ENCODE measurements at regions not wholly inside any gene's neighbourhood (a gene's known extent, or its start where the extent isn't known, plus 50 kb on each side); places are given as distances from the start of the nearest gene placed in this dataset.

DNA sequence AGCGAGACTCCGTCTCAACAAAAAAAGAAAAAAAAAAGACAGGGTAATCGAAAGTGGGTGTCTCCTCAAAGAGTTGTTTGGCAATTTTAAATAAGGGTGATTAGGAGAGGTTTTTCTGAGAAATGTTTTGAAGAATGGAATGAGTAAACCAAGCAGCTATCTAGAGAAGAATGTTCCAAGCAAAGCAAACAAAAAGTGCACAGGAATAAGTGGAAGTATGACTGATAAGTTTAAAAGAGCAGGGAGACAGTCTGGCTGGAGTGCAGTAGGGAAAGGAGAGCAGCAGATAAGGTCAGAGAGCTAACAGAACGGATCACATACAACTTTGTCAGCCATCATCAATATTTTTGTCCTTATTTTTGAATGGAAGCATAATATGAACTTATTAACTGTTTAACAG, 853.5 kb downstream of the TUSC7 start:
- no peak for ATAC-seq
- TF ChIP-seq, protein P1, sequence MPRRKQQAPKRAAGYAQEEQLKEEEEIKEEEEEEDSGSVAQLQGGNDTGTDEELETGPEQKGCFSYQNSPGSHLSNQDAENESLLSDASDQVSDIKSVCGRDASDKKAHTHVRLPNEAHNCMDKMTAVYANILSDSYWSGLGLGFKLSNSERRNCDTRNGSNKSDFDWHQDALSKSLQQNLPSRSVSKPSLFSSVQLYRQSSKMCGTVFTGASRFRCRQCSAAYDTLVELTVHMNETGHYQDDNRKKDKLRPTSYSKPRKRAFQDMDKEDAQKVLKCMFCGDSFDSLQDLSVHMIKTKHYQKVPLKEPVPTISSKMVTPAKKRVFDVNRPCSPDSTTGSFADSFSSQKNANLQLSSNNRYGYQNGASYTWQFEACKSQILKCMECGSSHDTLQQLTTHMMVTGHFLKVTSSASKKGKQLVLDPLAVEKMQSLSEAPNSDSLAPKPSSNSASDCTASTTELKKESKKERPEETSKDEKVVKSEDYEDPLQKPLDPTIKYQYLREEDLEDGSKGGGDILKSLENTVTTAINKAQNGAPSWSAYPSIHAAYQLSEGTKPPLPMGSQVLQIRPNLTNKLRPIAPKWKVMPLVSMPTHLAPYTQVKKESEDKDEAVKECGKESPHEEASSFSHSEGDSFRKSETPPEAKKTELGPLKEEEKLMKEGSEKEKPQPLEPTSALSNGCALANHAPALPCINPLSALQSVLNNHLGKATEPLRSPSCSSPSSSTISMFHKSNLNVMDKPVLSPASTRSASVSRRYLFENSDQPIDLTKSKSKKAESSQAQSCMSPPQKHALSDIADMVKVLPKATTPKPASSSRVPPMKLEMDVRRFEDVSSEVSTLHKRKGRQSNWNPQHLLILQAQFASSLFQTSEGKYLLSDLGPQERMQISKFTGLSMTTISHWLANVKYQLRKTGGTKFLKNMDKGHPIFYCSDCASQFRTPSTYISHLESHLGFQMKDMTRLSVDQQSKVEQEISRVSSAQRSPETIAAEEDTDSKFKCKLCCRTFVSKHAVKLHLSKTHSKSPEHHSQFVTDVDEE (CRISPR knock-in tag; IDR thresholded peaks at IDR 0.05): no peak
- TF ChIP-seq SNAI2 (CRISPR knock-in tag; IDR thresholded peaks at IDR 0.05): no peak
- TF ChIP-seq TOX (CRISPR knock-in tag; IDR thresholded peaks at IDR 0.05; ENCODE audit: borderline replicate concordance): no peak
- TF ChIP-seq CSDC2 (CRISPR knock-in tag; IDR thresholded peaks at IDR 0.05): no peak
- TF ChIP-seq, protein P2, sequence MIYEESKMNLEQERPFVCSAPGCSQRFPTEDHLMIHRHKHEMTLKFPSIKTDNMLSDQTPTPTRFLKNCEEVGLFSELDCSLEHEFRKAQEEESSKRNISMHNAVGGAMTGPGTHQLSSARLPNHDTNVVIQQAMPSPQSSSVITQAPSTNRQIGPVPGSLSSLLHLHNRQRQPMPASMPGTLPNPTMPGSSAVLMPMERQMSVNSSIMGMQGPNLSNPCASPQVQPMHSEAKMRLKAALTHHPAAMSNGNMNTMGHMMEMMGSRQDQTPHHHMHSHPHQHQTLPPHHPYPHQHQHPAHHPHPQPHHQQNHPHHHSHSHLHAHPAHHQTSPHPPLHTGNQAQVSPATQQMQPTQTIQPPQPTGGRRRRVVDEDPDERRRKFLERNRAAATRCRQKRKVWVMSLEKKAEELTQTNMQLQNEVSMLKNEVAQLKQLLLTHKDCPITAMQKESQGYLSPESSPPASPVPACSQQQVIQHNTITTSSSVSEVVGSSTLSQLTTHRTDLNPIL (CRISPR knock-in tag; IDR thresholded peaks at IDR 0.05; ENCODE audit: low read depth): no peak
- TF ChIP-seq ESRRG (CRISPR knock-in tag; IDR thresholded peaks at IDR 0.05): no peak
- TF ChIP-seq ZNF70 (CRISPR knock-in tag; IDR thresholded peaks at IDR 0.05): no peak
- TF ChIP-seq ARNTL (CRISPR knock-in tag; IDR thresholded peaks at IDR 0.05; ENCODE audit: borderline replicate concordance, low read depth): no peak
- TF ChIP-seq ZC3H10 (CRISPR knock-in tag; IDR thresholded peaks at IDR 0.05): no peak
- TF ChIP-seq GLIS3 (CRISPR knock-in tag; IDR thresholded peaks at IDR 0.05): no peak
- TF ChIP-seq ZFP3 (CRISPR knock-in tag; IDR thresholded peaks at IDR 0.05): no peak

DNA sequence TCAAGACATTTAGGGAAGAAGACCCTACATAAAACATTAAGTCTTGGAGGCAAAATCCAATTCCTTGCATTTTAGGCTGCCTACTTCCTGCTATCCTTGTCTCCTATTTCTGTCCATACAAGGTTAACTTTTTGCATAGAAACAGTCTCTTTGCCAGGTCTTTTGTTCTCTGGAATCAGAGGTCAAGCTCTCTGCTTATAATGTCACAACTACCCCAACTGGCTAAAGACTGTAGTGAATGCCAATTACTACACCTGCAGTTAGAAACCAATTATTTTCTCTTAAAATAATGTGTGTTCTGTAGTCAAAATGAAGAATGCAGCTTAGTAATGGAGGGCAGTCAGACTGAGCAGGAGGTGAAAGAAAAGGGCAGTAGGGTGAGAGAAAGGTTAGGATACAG, 856.2 kb downstream of the TUSC7 start:
- no peak for ATAC-seq
- no peak for TF ChIP-seq CSDC2 (CRISPR knock-in tag; IDR thresholded peaks at IDR 0.05)
- TF ChIP-seq BACH2 (CRISPR knock-in tag; IDR thresholded peaks at IDR 0.05; ENCODE audit: borderline replicate concordance): no peak
- TF ChIP-seq RARB (CRISPR knock-in tag; IDR thresholded peaks at IDR 0.05): no peak
- TF ChIP-seq, protein P2 (CRISPR knock-in tag; IDR thresholded peaks at IDR 0.05; ENCODE audit: low read depth): no peak
- TF ChIP-seq PPARA (CRISPR knock-in tag; IDR thresholded peaks at IDR 0.05; ENCODE audit: borderline replicate concordance): no peak
- TF ChIP-seq GLIS3 (CRISPR knock-in tag; IDR thresholded peaks at IDR 0.05): no peak
- TF ChIP-seq, protein P3, sequence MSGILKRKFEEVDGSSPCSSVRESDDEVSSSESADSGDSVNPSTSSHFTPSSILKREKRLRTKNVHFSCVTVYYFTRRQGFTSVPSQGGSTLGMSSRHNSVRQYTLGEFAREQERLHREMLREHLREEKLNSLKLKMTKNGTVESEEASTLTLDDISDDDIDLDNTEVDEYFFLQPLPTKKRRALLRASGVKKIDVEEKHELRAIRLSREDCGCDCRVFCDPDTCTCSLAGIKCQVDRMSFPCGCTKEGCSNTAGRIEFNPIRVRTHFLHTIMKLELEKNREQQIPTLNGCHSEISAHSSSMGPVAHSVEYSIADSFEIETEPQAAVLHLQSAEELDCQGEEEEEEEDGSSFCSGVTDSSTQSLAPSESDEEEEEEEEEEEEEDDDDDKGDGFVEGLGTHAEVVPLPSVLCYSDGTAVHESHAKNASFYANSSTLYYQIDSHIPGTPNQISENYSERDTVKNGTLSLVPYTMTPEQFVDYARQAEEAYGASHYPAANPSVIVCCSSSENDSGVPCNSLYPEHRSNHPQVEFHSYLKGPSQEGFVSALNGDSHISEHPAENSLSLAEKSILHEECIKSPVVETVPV (CRISPR knock-in tag; IDR thresholded peaks at IDR 0.05): no peak
- no peak for TF ChIP-seq OSR1 (CRISPR knock-in tag; IDR thresholded peaks at IDR 0.05)
- TF ChIP-seq ISL1 (CRISPR knock-in tag; IDR thresholded peaks at IDR 0.05): no peak
- no peak for TF ChIP-seq ZNF8 (CRISPR knock-in tag; IDR thresholded peaks at IDR 0.05)
- no peak for TF ChIP-seq ZFP3 (CRISPR knock-in tag; IDR thresholded peaks at IDR 0.05)
- TF ChIP-seq ZC3H10 (CRISPR knock-in tag; IDR thresholded peaks at IDR 0.05): no peak

DNA sequence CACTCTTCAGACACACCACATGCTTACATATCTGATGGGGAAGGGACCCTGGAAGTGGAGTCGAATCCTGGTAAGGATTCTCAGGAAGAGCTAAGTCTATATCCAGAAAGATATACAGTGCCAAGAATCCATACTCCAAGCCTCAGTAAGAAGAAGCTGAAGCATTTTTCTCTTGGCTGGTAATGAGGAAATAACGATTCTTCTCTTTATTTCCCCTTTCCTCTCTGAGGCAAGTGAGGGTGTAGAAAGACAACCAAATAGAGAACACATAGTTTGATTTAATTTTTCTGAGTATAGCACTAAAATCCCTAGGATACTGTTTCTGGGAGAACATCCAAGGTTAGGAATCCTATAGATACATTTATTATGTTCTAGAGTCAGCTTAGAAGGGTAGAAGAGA, 857.3 kb downstream of the TUSC7 start:
- no peak for ATAC-seq
- TF ChIP-seq CSDC2 (CRISPR knock-in tag; IDR thresholded peaks at IDR 0.05) (no peak), ZNF565 (CRISPR knock-in tag; conservative IDR thresholded peaks at IDR 0.05; ENCODE audit: low read depth) (no peak), TOX (CRISPR knock-in tag; IDR thresholded peaks at IDR 0.05; ENCODE audit: borderline replicate concordance) (no peak), RARB (CRISPR knock-in tag; IDR thresholded peaks at IDR 0.05) (no peak), ARNTL (CRISPR knock-in tag; IDR thresholded peaks at IDR 0.05; ENCODE audit: borderline replicate concordance, low read depth) (no peak), ZFP30 (CRISPR knock-in tag; IDR thresholded peaks at IDR 0.05) (no peak), ISL1 (CRISPR knock-in tag; IDR thresholded peaks at IDR 0.05) (no peak), ZFP3 (CRISPR knock-in tag; IDR thresholded peaks at IDR 0.05) (no peak), ZNF70 (CRISPR knock-in tag; IDR thresholded peaks at IDR 0.05) (no peak), OSR1 (CRISPR knock-in tag; IDR thresholded peaks at IDR 0.05) (no peak), BACH2 (CRISPR knock-in tag; IDR thresholded peaks at IDR 0.05; ENCODE audit: borderline replicate concordance) (no peak), ESRRG (CRISPR knock-in tag; IDR thresholded peaks at IDR 0.05) (no peak), ZC3H10 (CRISPR knock-in tag; IDR thresholded peaks at IDR 0.05) (no peak), TCF4 (CRISPR knock-in tag; IDR thresholded peaks at IDR 0.05; ENCODE audit: borderline replicate concordance) (no peak), ZNF8 (CRISPR knock-in tag; IDR thresholded peaks at IDR 0.05) (no peak), SNAI2 (CRISPR knock-in tag; IDR thresholded peaks at IDR 0.05) (no peak)
- TF ChIP-seq, protein P2 (CRISPR knock-in tag; IDR thresholded peaks at IDR 0.05; ENCODE audit: low read depth): no peak
- TF ChIP-seq, protein P4, sequence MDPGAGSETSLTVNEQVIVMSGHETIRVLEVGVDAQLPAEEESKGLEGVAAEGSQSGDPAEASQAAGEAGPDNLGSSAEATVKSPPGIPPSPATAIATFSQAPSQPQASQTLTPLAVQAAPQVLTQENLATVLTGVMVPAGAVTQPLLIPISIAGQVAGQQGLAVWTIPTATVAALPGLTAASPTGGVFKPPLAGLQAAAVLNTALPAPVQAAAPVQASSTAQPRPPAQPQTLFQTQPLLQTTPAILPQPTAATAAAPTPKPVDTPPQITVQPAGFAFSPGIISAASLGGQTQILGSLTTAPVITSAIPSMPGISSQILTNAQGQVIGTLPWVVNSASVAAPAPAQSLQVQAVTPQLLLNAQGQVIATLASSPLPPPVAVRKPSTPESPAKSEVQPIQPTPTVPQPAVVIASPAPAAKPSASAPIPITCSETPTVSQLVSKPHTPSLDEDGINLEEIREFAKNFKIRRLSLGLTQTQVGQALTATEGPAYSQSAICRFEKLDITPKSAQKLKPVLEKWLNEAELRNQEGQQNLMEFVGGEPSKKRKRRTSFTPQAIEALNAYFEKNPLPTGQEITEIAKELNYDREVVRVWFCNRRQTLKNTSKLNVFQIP (CRISPR knock-in tag; IDR thresholded peaks at IDR 0.05; ENCODE audit: borderline replicate concordance, low read depth): no peak
- TF ChIP-seq, protein P3 (CRISPR knock-in tag; IDR thresholded peaks at IDR 0.05): no peak

All from SK-N-SH treated with all-trans-retinoic acid at 6 μM for 48 hours (cell line).